Astrocyte (in vitro differentiated cells and primary cell): ENCODE measurements at regions not wholly inside any gene's neighbourhood (a gene's known extent, or its start where the extent isn't known, plus 50 kb on each side); places are given as distances from the start of the nearest gene placed in this dataset.

Experiments
- EZH2 ChIP-seq: IDR thresholded peaks from 2 replicates; pipeline ENCODE4 v1.6.1; 2012; ENCODE audit warnings: mild to moderate bottlenecking, low read length, inconsistent platforms; ENCODE audit not compliant: insufficient read depth
- TF ChIP-seq, protein P1 (sequence below): IDR thresholded peaks from 2 replicates; pipeline ENCODE4 v1.5.1; 2011; ENCODE audit warnings: low read depth, mild to moderate bottlenecking, inconsistent platforms, low read length, moderate library complexity; ENCODE audit not compliant: insufficient read depth

DNA sequence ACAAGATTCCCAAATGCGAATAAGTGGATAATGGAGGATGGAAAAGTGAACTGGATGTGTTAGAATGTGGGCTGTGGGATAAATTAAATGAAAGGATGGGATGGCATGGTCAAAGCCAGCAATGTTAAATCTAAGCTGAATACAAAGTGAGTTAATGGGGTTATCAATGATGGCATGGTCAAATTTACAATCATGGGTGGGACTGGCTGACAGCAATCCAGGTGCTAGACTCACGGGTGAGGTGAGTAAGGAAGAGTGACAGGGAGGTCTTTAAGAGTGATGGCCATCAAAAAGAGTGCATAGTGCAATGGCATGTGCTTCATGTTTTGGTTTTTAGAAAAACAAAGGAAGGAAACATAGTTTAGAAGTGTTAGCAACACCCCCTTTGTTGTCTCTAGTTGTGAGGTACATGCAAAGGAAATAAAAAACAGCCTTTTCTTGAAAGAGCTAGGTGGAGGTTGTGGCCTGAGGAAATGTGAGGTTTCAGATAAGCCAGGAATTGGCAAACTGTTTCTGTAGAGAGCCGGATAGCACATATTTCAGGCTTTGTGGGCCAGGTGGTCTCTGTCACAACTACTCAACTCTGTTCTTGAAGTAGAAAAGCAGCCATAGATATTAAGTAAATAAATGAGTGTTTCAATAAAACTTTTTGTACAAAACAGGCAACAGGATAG, 328.7 kb downstream of the RPL10L start:
- TF ChIP-seq, protein P1, sequence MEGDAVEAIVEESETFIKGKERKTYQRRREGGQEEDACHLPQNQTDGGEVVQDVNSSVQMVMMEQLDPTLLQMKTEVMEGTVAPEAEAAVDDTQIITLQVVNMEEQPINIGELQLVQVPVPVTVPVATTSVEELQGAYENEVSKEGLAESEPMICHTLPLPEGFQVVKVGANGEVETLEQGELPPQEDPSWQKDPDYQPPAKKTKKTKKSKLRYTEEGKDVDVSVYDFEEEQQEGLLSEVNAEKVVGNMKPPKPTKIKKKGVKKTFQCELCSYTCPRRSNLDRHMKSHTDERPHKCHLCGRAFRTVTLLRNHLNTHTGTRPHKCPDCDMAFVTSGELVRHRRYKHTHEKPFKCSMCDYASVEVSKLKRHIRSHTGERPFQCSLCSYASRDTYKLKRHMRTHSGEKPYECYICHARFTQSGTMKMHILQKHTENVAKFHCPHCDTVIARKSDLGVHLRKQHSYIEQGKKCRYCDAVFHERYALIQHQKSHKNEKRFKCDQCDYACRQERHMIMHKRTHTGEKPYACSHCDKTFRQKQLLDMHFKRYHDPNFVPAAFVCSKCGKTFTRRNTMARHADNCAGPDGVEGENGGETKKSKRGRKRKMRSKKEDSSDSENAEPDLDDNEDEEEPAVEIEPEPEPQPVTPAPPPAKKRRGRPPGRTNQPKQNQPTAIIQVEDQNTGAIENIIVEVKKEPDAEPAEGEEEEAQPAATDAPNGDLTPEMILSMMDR, result no peak
- TF ChIP-seq EZH2, result no peak
